ENCODE measurements at regions not wholly inside any gene's neighbourhood (a gene's known extent, or its start where the extent isn't known, plus 50 kb on each side); places are given as distances from the start of the nearest gene placed in this dataset.

DNA sequence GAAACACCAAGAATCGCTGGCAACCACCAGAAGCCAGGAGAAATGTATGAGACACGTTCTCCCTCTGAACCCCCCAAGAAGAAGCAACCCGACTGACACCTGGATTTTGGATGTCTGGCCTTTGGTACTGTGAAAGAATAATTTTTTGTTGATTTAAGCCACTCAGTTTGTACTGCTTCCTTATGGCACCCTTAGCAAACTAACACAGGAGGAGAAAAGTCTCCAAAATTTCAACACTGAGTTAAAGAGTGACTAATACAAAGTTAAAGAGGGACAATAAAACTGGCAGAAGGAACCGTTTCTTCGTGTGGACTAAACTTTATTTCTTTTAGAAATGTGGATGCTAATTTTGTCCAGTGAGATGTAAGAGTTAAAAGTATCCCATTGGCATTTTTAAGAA, 660.9 kb upstream of the LINC00305 start:
- H3K4me2 ChIP-seq (ENCODE audit: control insufficient read depth, extremely low read depth, insufficient read depth, low read depth, low read length), result no peak overlapping the region
- H3K36me3 ChIP-seq (ENCODE audit: control insufficient read depth in 2 of 2, extremely low read depth in 1 of 2, insufficient read depth in 2 of 2, low read length in 2 of 2), result no peaks in the 10 kb centered on the region
- dilution Hi-C loops (cut with MboI; ENCODE audit: extremely low pct_ligation_motif_present, low sequenced_read_pairs), result no loop called here
- TF ChIP-seq, protein P1, sequence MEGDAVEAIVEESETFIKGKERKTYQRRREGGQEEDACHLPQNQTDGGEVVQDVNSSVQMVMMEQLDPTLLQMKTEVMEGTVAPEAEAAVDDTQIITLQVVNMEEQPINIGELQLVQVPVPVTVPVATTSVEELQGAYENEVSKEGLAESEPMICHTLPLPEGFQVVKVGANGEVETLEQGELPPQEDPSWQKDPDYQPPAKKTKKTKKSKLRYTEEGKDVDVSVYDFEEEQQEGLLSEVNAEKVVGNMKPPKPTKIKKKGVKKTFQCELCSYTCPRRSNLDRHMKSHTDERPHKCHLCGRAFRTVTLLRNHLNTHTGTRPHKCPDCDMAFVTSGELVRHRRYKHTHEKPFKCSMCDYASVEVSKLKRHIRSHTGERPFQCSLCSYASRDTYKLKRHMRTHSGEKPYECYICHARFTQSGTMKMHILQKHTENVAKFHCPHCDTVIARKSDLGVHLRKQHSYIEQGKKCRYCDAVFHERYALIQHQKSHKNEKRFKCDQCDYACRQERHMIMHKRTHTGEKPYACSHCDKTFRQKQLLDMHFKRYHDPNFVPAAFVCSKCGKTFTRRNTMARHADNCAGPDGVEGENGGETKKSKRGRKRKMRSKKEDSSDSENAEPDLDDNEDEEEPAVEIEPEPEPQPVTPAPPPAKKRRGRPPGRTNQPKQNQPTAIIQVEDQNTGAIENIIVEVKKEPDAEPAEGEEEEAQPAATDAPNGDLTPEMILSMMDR (optimal IDR thresholded peaks at IDR 0.05 in 1 of 3, IDR thresholded peaks at IDR 0.05 in 1 of 3, conservative IDR thresholded peaks at IDR 0.05 in 1 of 3; ENCODE audit: extremely low read depth in 1 of 3, insufficient read depth in 2 of 3, low read length in 3 of 3), result no peak
- no peak for TF ChIP-seq EZH2 (IDR thresholded peaks at IDR 0.05; ENCODE audit: low read length)
- H3K27ac ChIP-seq (ENCODE audit: control insufficient read depth, insufficient read depth, low read length), result no peak overlapping the region
- no peaks in the 10 kb centered on the region for H3K9me1 ChIP-seq (ENCODE audit: control insufficient read depth, extremely low read depth, insufficient read depth, low read length)
- H3K9ac ChIP-seq (ENCODE audit: control insufficient read depth, extremely low read depth, insufficient read depth, low read length), result no peak overlapping the region
- no peak for FAIRE-seq
- no peaks in the 10 kb centered on the region for H3K79me2 ChIP-seq (ENCODE audit: control insufficient read depth, insufficient read depth, low read length)
- DNase-seq (ENCODE audit: low read depth, low spot score), result no peak
- H2AFZ ChIP-seq (ENCODE audit: control insufficient read depth, low read length), result no peak overlapping the region
- no peaks in the 10 kb centered on the region for H3K9me3 ChIP-seq (ENCODE audit: control insufficient read depth, low read depth, low read length)
- H3K4me3 ChIP-seq (ENCODE audit: control insufficient read depth in 2 of 3, extremely low read depth in 1 of 3, insufficient read depth in 2 of 3, low read depth in 1 of 3, low read length in 3 of 3), result no peak overlapping the region
- H3K27me3 ChIP-seq (ENCODE audit: control insufficient read depth, extremely low read depth, insufficient read depth, low read length), result no peaks in the 10 kb centered on the region
- no peaks in the 10 kb centered on the region for H4K20me1 ChIP-seq (ENCODE audit: control insufficient read depth, extremely low read depth, insufficient read depth, low read length)
- H3K4me1 ChIP-seq (ENCODE audit: control insufficient read depth, extremely low read depth, insufficient read depth, low read length), result no peaks in the 10 kb centered on the region

DNA sequence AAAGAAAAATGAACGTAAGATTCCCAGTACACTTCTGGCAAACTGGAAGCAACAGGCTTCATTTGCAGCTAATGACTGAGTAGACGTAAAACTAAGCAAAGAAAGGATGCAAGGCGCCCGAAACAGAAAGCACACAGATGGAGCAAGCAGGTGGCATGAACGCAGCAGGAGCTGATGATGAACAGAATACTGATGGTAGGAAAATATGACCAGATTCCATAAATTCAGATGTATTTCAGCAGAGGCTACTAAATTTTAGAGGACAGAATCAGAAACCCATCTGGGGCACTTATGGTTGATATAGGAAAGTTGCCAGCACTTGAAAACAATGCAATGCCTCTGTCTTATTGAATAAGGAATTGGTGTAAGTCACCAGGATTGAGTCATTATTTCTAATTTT, 658.7 kb upstream of the LINC00305 start:
- Histone ChIP-seq H3K4me1 (ENCODE audit: control insufficient read depth, extremely low read depth, insufficient read depth, low read length) (no peaks in the 10 kb centered on the region), H3K9me3 (ENCODE audit: control insufficient read depth, low read depth, low read length) (no peaks in the 10 kb centered on the region), H4K20me1 (ENCODE audit: control insufficient read depth, extremely low read depth, insufficient read depth, low read length) (no peaks in the 10 kb centered on the region), H3K27me3 (ENCODE audit: control insufficient read depth, extremely low read depth, insufficient read depth, low read length) (no peaks in the 10 kb centered on the region), H3K27ac (ENCODE audit: control insufficient read depth, insufficient read depth, low read length) (no peak overlapping the region), H2AFZ (ENCODE audit: control insufficient read depth, low read length) (no peak overlapping the region), H3K4me2 (ENCODE audit: control insufficient read depth, extremely low read depth, insufficient read depth, low read depth, low read length) (no peak overlapping the region), H3K9ac (ENCODE audit: control insufficient read depth, extremely low read depth, insufficient read depth, low read length) (no peak overlapping the region), H3K4me3 (ENCODE audit: control insufficient read depth in 2 of 3, extremely low read depth in 1 of 3, insufficient read depth in 2 of 3, low read depth in 1 of 3, low read length in 3 of 3) (no peak overlapping the region), H3K9me1 (ENCODE audit: control insufficient read depth, extremely low read depth, insufficient read depth, low read length) (no peaks in the 10 kb centered on the region), H3K36me3 (ENCODE audit: control insufficient read depth in 2 of 2, extremely low read depth in 1 of 2, insufficient read depth in 2 of 2, low read length in 2 of 2) (no peaks in the 10 kb centered on the region), H3K79me2 (ENCODE audit: control insufficient read depth, insufficient read depth, low read length) (no peaks in the 10 kb centered on the region)
- no peak for DNase-seq (ENCODE audit: low read depth, low spot score)
- FAIRE-seq, result no peak
- dilution Hi-C loops (cut with MboI; ENCODE audit: extremely low pct_ligation_motif_present, low sequenced_read_pairs), result no loop called here
- no peak for TF ChIP-seq EZH2 (IDR thresholded peaks at IDR 0.05; ENCODE audit: low read length)
- TF ChIP-seq, protein P1 (optimal IDR thresholded peaks at IDR 0.05 in 1 of 3, IDR thresholded peaks at IDR 0.05 in 1 of 3, conservative IDR thresholded peaks at IDR 0.05 in 1 of 3; ENCODE audit: extremely low read depth in 1 of 3, insufficient read depth in 2 of 3, low read length in 3 of 3), result no peak

Data from keratinocyte (primary cell).